NCI-H2196 (cell line): ENCODE measurements at regions not wholly inside any gene's neighbourhood (a gene's known extent, or its start where the extent isn't known, plus 50 kb on each side); places are given as distances from the start of the nearest gene placed in this dataset.

Experiments
- DNase-seq: peaks from one replicate; lab custom pipeline; 2025; ENCODE audit not compliant: unreplicated experiment; lab: John Stamatoyannopoulos, UW

- no peak for DNase-seq
These were observed 1046.4 kb downstream of the NTRK3 start for GRCh38 chr15:87209891-87210689.

- DNase-seq: no peak
These were observed 1048.5 kb downstream of the NTRK3 start for GRCh38 chr15:87207990-87208580.

GRCh38 chr15:87207251-87207650, 1049.3 kb downstream of the NTRK3 start:
- DNase-seq: no peak

GRCh38 chr15:87201986-87202385, 1054.6 kb downstream of the NTRK3 start:
- no peak for DNase-seq

GRCh38 chr15:87200149-87200548, 1056.4 kb downstream of the NTRK3 start:
- DNase-seq: no peak

DNA sequence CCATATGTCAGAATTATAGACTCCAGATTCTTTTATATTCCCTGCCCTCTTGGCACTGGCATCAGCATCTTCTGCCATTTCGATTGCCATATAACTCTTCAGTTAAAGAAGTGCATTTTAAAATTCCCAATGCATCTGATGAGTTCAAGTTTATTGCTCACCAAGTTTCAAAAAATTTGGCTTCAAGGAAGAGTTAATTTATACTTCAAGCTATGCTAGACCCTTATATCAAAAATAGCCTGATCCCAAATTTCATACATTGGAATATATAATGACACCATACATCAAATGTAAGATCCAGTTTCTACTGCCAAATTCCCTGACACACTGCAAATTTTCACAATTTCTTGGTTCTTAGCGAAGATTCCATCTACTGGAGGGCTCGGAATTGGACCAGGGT, 1058.6 kb downstream of the NTRK3 start:
- no peak for DNase-seq

GRCh38 chr15:87196498-87196897, 1060.0 kb downstream of the NTRK3 start:
- DNase-seq: no peak

DNA sequence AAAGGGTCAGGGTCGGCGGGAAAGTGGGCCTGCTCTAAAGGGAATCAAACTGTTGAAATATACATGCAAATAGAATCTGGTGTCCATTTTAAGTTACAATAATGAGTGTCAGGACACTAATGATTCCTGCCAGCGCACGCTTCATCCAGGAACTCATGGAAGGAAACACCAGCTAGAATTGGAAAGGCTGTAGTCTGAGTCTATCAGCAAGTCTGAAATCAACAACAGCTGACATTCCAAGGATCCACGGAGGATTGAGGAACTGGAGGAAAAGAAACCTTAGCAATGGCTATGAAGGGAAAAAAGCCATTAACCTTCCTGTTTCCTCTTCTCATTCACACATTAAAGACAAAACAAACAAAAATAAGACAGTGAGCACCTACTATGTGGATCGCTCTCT, 1063.1 kb downstream of the NTRK3 start:
- DNase-seq: no peak

DNA sequence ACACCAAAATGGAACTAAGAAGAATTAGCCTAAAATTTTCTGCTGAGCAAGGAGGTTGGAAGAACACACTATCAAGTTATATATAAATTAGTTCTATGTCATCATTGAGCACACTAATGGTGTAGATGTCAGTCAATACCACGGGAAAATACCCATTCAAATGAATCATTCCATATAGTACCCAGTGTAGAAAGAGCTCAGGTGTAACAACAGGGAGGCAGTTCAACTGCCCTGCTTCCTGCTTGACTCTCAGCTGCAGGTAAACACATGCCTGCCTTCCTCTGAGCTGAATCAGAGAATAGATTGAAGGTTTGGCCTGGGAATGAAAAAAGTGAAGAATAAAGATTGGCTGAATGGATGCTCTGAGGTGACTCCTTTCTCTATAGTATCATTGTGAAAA, 1088.0 kb downstream of the AGBL1 start:
- no peak for DNase-seq

DNA sequence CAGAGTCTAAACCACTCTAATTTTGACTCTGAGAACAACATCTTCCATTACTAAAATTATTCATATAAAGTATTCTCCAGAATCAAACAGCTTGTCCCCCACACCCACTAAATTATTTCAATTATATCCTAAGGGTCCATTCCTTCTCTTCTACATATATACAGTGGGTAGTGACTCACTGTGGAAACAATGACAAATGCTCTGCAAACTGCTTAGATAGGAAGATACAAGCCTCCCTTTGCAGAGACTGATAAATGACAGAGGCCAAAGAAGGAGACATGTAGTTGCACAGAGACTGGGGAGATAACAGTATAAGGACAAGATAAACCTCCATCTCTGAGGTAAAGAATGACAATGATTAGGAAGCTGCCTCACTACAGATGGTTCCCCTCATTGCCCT, 1087.4 kb downstream of the AGBL1 start:
- no peak for DNase-seq

- DNase-seq: no peak
These were observed 1076.1 kb downstream of the AGBL1 start for GRCh38 chr15:87155771-87156170.

GRCh38 chr15:87154761-87155160, 1075.1 kb downstream of the AGBL1 start:
- no peak for DNase-seq

GRCh38 chr15:87151202-87151748, 1071.6 kb downstream of the AGBL1 start:
- no peak for DNase-seq

- DNase-seq: no peak
These were observed 1066.0 kb downstream of the AGBL1 start for GRCh38 chr15:87145696-87146095.

DNA sequence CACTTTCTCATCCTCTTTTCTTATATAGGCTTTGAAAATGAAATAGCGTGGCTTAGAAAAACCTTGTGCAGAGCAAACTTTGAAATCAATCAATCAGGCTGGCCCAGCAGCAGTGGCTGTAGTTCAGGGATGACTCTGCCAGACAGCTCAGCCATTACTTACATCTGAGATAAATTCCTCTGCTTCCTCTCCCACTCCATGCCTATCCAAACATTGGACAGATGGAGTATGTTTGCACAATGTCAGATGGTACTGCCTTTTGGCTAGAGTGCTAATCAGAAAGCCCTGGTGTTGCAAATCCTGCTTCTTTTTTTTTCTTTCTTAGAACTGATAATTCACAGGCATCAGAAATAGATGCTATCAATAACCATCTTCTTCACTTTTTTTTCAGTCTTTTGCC, 1065.1 kb downstream of the AGBL1 start:
- no peak for DNase-seq

DNA sequence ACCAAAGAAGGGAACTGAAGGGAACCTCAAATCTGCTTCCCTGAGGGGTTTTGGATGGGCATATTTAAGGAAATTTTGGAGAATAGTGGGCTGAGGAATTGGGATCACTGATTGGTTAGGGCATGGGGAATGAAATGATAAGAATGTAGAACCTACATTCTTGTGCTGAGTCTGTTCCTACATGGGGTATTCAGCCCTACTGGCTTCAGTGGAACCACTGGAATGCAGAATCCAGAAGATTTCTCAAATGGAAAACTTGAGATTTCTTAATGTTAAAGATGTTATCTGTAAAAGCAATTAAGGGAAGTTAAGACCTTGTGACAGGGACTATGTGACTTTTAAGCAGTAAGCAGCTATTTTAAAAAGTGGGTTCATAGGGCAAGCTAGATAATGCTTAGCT, 1062.4 kb downstream of the AGBL1 start:
- DNase-seq: no peak

GRCh38 chr15:87135109-87135508, 1055.4 kb downstream of the AGBL1 start:
- DNase-seq: no peak

- no peak for DNase-seq
These were observed 1054.0 kb downstream of the AGBL1 start for GRCh38 chr15:87133704-87134103.

DNA sequence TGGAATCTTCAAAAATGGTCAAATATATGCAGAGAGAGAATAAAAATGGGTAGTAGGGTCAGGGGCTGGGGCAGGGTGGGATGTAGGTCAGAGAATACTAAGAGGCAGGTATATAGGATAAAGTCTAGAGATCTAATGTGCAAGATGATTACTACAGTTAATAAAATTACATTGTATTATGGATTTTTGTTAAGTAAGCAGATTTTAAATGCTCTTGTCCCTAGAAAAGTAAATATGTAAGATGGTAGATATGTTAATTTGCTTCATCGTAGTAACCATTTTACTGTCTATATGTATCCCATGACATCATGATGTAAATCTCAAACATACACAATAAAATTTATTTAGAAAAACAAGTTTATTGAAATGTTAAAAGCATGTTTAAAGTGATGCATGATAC, 1051.4 kb downstream of the AGBL1 start:
- no peak for DNase-seq

DNA sequence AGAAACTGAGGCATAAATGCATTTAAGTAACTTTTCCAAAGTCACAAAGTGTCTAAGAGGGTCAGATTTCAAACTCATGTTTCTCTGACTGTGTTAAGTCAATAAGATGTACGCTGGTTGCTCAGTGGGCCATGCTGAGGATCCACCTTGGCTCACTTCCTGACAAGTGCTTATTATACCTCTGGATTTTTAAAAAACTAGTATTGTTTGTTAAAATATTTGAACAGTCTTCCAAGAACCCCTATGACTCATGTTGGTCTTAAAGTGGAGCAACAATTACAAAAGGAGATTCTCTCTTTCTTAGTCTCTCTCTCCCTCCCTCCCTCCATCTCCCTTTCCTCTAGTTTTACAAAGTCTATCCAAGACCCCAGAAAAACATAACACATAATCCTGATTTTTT, 1050.2 kb downstream of the AGBL1 start:
- no peak for DNase-seq

DNA sequence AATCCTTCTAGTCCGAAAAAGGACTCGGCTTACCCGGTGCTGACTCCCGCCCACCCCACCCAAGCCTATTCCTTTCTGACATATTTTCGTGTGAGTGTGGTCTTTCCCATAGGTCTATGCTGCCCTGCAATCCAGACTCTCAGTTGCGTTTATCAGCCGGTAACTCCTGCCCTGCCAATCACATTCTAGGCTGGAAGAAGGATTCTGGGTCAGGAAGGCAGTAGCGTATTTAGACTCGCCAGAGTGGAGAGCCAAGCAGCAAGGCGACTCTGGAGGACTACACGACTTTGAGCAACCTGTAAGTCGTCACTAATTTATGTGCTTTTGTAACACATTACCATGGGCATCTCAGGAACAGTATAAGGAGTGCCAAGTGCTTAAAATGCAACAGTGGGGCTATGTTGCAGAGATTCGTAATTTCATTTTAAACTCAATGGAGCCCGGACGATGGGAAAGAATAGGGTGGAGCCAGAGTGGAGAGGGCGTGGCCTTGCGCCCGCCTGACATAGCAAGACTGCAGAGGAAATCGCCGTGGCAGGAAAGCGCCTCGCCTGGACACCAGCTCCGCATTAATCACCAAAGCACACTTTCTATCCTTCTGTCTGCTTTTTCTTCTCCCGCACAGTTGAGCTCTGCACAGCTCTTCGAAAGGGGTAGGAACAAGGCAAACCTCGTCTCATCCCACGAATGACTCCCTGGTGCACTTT, 1044.2 kb downstream of the AGBL1 start:
- no peak for DNase-seq

DNA sequence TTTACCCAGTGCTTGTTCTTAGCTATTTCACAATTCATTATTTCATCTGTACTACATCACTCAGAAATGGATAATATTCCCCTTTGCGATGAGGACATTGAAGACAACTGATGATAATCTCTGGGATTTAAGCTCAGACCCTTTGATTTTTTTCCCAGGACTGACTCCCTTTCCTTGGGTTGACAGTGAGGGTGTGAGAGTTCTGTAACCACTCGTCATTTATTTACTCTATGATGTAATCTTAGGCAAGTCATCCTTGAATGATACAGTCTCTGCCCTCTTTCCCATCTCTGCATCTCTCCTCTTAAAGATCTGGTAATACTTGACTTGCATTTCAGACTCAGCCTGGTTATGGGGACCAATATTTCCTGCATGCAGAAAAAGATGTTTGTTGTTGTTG, 1041.7 kb downstream of the AGBL1 start:
- DNase-seq: no peak
